ENCODE measurements at regions not wholly inside any gene's neighbourhood (a gene's known extent, or its start where the extent isn't known, plus 50 kb on each side); places are given as distances from the start of the nearest gene placed in this dataset.

DNA sequence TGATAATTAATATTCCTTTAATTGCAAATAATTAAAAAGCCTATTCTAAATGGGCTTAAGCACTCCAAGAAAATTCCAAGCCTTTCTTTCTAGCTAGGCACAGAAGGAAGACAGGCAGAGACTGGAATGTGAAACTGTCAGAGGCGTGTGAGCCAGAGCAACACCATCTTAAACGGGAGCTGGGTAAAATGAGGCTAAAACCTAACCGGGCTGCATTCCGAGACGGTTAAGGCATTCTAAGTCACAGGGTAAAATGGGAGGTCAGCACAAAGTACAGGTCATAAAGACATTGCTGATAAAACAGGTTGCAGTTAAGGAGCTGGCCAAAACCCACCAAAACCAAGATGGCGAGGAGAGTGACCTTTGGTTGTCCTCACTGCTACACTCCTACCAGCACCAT, 300.4 kb downstream of the SLITRK6 start:
- no peak for DNase-seq (ENCODE audit: extremely low read depth, low read depth, low spot score)

- peak; percentile 31 for DNase-seq (ENCODE audit: extremely low read depth, low read depth, low spot score)
Observed at GRCh38 chr13:85497652-85498051, 301.6 kb downstream of the SLITRK6 start.

- no peak for DNase-seq (ENCODE audit: extremely low read depth, low read depth, low spot score)
Observed at GRCh38 chr13:85492283-85492682, 306.9 kb downstream of the SLITRK6 start.

GRCh38 chr13:85486663-85487062, 312.6 kb downstream of the SLITRK6 start:
- no peak for DNase-seq (ENCODE audit: extremely low read depth, low read depth, low spot score)

GRCh38 chr13:85473144-85473543, 326.1 kb downstream of the SLITRK6 start:
- no peak for DNase-seq (ENCODE audit: extremely low read depth, low read depth, low spot score)

DNA sequence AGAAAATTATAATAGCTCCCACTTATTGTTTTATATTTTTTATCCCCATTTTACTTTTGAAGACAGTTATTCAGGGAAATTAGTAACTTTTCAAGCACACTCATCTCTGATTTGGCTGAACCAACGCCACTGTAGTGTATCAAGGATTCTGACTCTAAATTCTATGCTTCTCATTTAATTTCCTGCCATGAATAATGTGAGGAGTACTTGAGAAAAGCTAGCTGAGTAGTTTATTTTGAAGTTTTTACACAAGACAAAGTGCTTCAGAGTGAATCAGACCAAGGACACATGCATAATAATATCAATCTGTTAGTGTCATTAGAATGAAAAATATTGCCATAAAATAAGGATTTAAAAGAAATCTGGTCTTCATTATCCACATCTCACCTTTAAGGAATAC, 329.9 kb downstream of the SLITRK6 start:
- DNase-seq (ENCODE audit: extremely low read depth, low read depth, low spot score): no peak

GRCh38 chr13:85462792-85463425, 336.3 kb downstream of the SLITRK6 start:
- DNase-seq (ENCODE audit: extremely low read depth, low read depth, low spot score): no peak

- no peak for DNase-seq (ENCODE audit: extremely low read depth, low read depth, low spot score)
Observed at GRCh38 chr13:85461621-85462020, 337.6 kb downstream of the SLITRK6 start.

DNA sequence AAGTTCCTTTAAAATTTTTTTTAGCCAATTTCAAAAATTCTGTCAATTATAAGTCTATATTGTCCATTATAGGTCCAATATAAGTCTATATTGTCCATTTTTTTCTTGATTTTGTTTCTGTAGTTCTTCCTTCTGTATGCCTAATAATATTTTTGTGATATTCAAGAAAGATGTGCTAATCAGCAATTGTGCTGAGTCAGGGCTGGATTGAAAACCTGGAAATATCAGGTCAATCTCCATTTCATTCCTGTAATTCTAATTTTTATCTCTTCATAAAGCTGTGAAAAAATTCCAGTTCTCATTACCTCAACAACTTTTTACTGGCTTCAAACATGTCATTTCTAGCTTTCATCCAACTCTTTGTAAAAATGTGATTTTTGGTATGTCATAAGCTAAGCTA, 353.7 kb downstream of the SLITRK6 start:
- no peak for DNase-seq (ENCODE audit: extremely low read depth, low read depth, low spot score)

- no peak for DNase-seq (ENCODE audit: extremely low read depth, low read depth, low spot score)
Observed at GRCh38 chr13:85441975-85442374, 357.2 kb downstream of the SLITRK6 start.

DNA sequence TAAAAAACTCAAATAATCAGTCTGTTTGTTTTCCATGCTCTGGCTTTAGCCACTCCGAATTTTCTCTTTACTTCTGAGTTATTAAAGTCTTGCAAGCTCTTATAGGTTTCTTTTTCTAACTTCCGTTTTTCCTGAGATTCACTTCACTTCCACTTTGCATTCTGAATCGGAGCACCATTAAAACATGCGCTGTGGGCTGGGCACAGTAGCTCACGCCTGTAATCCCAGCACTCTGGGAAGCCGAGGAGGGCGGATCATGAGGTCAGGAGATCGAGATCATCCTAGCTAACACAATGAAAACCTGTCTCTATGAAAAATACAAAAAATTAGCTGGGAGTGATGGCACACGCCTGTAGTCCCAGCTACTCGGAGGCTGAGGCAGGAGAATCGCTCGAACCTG, 357.9 kb downstream of the SLITRK6 start:
- DNase-seq (ENCODE audit: extremely low read depth, low read depth, low spot score): no peak

- no peak for DNase-seq (ENCODE audit: extremely low read depth, low read depth, low spot score)
Observed at GRCh38 chr13:85436029-85436428, 363.2 kb downstream of the SLITRK6 start.

GRCh38 chr13:85434927-85435326, 364.3 kb downstream of the SLITRK6 start:
- DNase-seq (ENCODE audit: extremely low read depth, low read depth, low spot score): no peak

GRCh38 chr13:85432881-85433280, 366.3 kb downstream of the SLITRK6 start:
- DNase-seq (ENCODE audit: extremely low read depth, low read depth, low spot score): no peak

- DNase-seq (ENCODE audit: extremely low read depth, low read depth, low spot score): no peak
Observed at GRCh38 chr13:85431720-85432119, 367.5 kb downstream of the SLITRK6 start.

DNA sequence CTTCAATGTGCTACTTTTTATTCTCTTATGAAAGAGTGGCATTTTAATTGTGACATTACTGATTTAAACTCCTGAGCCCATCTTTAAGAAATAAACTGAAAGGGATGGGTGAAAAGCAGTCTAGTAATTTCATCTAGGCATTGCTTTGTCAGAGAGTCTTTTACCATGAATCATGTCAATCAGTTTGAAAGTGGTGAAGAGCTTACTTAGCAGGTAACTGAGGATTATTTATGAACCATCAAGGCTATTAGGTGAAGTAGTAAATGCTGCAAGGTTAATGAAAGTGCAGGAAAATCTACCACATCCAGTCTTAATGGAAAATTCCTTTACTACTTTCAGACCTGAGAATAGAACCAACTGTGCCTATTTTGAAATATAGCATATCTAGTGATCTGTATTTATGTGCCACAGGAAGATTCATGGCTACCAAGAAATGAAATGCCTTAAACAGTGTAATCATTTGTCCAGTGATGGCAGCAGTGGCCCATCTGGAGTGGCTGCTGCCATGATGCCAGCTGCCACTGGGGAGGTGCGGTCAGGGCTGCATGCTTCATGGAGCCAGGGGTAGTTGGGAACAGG, 368.9 kb downstream of the SLITRK6 start:
- no peak for DNase-seq (ENCODE audit: extremely low read depth, low read depth, low spot score)

GRCh38 chr13:85427416-85427815, 371.8 kb downstream of the SLITRK6 start:
- DNase-seq (ENCODE audit: extremely low read depth, low read depth, low spot score): no peak

GRCh38 chr13:85420136-85420535, 379.1 kb downstream of the SLITRK6 start:
- no peak for DNase-seq (ENCODE audit: extremely low read depth, low read depth, low spot score)

GRCh38 chr13:85419611-85420010, 379.6 kb downstream of the SLITRK6 start:
- DNase-seq (ENCODE audit: extremely low read depth, low read depth, low spot score): no peak

DNA sequence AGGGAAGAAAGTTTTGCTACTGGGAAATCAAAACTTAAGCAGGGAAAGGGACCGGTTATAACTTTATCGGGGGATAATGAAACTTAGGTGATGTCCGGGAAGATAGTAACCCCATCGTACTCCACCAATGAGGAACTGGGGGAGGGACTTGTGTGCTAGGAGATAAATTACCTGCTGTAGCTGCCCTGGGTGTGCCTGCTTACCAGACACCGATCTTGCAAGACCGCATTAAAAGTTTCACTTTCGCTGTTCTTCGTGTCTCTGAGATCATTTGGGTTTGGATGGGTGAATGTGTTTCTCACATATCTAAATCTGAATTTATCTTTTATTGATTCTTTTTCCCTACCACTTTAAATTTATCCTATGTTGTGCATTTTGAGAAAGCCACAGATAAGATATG, 381.4 kb downstream of the SLITRK6 start:
- no peak for DNase-seq (ENCODE audit: extremely low read depth, low read depth, low spot score)

- no peak for DNase-seq (ENCODE audit: extremely low read depth, low read depth, low spot score)
Observed at GRCh38 chr13:85413664-85414063, 385.6 kb downstream of the SLITRK6 start.

DNA sequence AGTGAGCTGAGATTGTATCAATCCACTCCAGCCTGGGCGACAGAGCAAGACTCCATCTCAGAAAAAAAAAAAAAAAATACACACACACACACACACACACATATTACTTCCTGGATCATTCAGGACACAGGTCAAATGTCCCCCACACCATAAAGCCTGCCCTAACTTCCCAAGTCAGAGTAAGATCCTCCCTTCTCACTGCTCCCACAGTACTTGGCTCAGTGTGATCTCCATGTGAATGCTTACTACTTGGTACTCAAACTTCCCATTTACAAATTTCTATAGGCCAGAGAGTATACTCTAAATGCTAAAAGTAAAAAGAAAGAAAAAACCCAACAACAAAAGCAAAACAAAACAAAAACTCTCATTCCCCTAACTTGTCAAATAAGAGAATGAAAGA, 386.8 kb downstream of the SLITRK6 start:
- DNase-seq (ENCODE audit: extremely low read depth, low read depth, low spot score): no peak

GRCh38 chr13:85411591-85411990, 387.6 kb downstream of the SLITRK6 start:
- DNase-seq (ENCODE audit: extremely low read depth, low read depth, low spot score): no peak
